WI38 (cell line): ENCODE measurements at regions not wholly inside any gene's neighbourhood (a gene's known extent, or its start where the extent isn't known, plus 50 kb on each side); places are given as distances from the start of the nearest gene placed in this dataset.
"Not testable (repeated sequence)": the region's sequence is repeated elsewhere in the genome, so short reads cannot be mapped to it uniquely, and the experiment has no call there.

Experiments used
- H3K4me3 ChIP-seq: 2 replicates; pipeline ENCODE4 v1.5.1; 2011; ENCODE audit warnings: low read depth, mild to moderate bottlenecking, control low read depth, low read length
- CTCF ChIP-seq: IDR thresholded peaks from 2 replicates; pipeline ENCODE4 v1.5.1; 2012; ENCODE audit warnings: low read depth, mild to moderate bottlenecking, control low read depth, low read length

GRCh38 chr4:72663828-72664227, 94.8 kb upstream of the ADAMTS3 start:
- no peak for TF ChIP-seq CTCF
- H3K4me3 ChIP-seq: no peak overlapping the region

GRCh38 chr4:72661830-72662229, 92.8 kb upstream of the ADAMTS3 start:
- TF ChIP-seq CTCF: no peak
- H3K4me3 ChIP-seq: no peak overlapping the region

GRCh38 chr4:72641611-72642010, 72.6 kb upstream of the ADAMTS3 start:
- TF ChIP-seq CTCF: no peak
- no peak overlapping the region for H3K4me3 ChIP-seq

GRCh38 chr4:72636866-72637265, 67.8 kb upstream of the ADAMTS3 start:
- not testable (repeated sequence) for H3K4me3 ChIP-seq

GRCh38 chr4:72635931-72636330, 66.9 kb upstream of the ADAMTS3 start:
- not testable (repeated sequence) for H3K4me3 ChIP-seq

GRCh38 chr4:72632253-72632652, 63.2 kb upstream of the ADAMTS3 start:
- not testable (repeated sequence) for H3K4me3 ChIP-seq

- TF ChIP-seq CTCF: no peak
- H3K4me3 ChIP-seq: no peak overlapping the region
These were observed 62.3 kb upstream of the ADAMTS3 start for GRCh38 chr4:72631296-72631695.

GRCh38 chr4:72629540-72629939, 60.5 kb upstream of the ADAMTS3 start:
- no peak for TF ChIP-seq CTCF
- no peak overlapping the region for H3K4me3 ChIP-seq

- no peak for TF ChIP-seq CTCF
- H3K4me3 ChIP-seq: no peak overlapping the region
These were observed 58.7 kb upstream of the ADAMTS3 start for GRCh38 chr4:72627723-72628122.
